ENCODE measurements at regions not wholly inside any gene's neighbourhood (a gene's known extent, or its start where the extent isn't known, plus 50 kb on each side); places are given as distances from the start of the nearest gene placed in this dataset.

GRCh38 chr2:239894276-239894675 lies 130.9 kb downstream of the NDUFA10 start:
- no peak overlapping the region for H3K4me3 ChIP-seq (ENCODE audit: low read length)
- no peaks in the 10 kb centered on the region for H3K9me3 ChIP-seq (ENCODE audit: insufficient read depth, low read depth, low read length)
- H3K4me1 ChIP-seq (ENCODE audit: insufficient read depth, low read length) = peaks cover 5% of the 10 kb centered on the region; the same call in 1 of the 2 replicates
- H3K36me3 ChIP-seq (ENCODE audit: insufficient read depth, low read depth, low read length) = no peaks in the 10 kb centered on the region
- no peak overlapping the region for H3K9ac ChIP-seq (ENCODE audit: low read depth, low read length)
- no peaks in the 10 kb centered on the region for H3K27me3 ChIP-seq (ENCODE audit: insufficient read depth, low read length)
- H3K27ac ChIP-seq (ENCODE audit: low read length) = no peak overlapping the region

GRCh38 chr2:239893236-239893515 lies 132.0 kb downstream of the NDUFA10 start:
- H3K4me1 ChIP-seq (ENCODE audit: insufficient read depth, low read length) = peaks cover 5% of the 10 kb centered on the region; the same call in 1 of the 2 replicates
- no peak overlapping the region for H3K4me3 ChIP-seq (ENCODE audit: low read length)
- no peaks in the 10 kb centered on the region for H3K36me3 ChIP-seq (ENCODE audit: insufficient read depth, low read depth, low read length)
- no peak overlapping the region for H3K27ac ChIP-seq (ENCODE audit: low read length)
- no peaks in the 10 kb centered on the region for H3K9me3 ChIP-seq (ENCODE audit: insufficient read depth, low read depth, low read length)
- no peaks in the 10 kb centered on the region for H3K27me3 ChIP-seq (ENCODE audit: insufficient read depth, low read length)
- no peak overlapping the region for H3K9ac ChIP-seq (ENCODE audit: low read depth, low read length)

GRCh38 chr2:239892441-239893235 lies 132.5 kb downstream of the NDUFA10 start:
- Histone ChIP-seq H3K4me3 (ENCODE audit: low read length) (no peak overlapping the region), H3K4me1 (ENCODE audit: insufficient read depth, low read length) (peaks cover 5% of the 10 kb centered on the region; the same call in 1 of the 2 replicates), H3K27me3 (ENCODE audit: insufficient read depth, low read length) (no peaks in the 10 kb centered on the region), H3K9me3 (ENCODE audit: insufficient read depth, low read depth, low read length) (no peaks in the 10 kb centered on the region), H3K9ac (ENCODE audit: low read depth, low read length) (no peak overlapping the region), H3K36me3 (ENCODE audit: insufficient read depth, low read depth, low read length) (no peaks in the 10 kb centered on the region), H3K27ac (ENCODE audit: low read length) (no peak overlapping the region)

- Histone ChIP-seq H3K27me3 (ENCODE audit: insufficient read depth, low read length) (no peaks in the 10 kb centered on the region), H3K4me3 (ENCODE audit: low read length) (no peak overlapping the region), H3K9me3 (ENCODE audit: insufficient read depth, low read depth, low read length) (no peaks in the 10 kb centered on the region), H3K9ac (ENCODE audit: low read depth, low read length) (no peak overlapping the region), H3K27ac (ENCODE audit: low read length) (no peak overlapping the region), H3K4me1 (ENCODE audit: insufficient read depth, low read length) (peaks cover 3% of the 10 kb centered on the region; the same call in 1 of the 2 replicates), H3K36me3 (ENCODE audit: insufficient read depth, low read depth, low read length) (no peaks in the 10 kb centered on the region)
Measured at GRCh38 chr2:239891698-239892097, 133.4 kb downstream of the NDUFA10 start.

- Histone ChIP-seq H3K4me1 (ENCODE audit: insufficient read depth, low read length) (no peaks in the 10 kb centered on the region), H3K27ac (ENCODE audit: low read length) (no peak overlapping the region), H3K9ac (ENCODE audit: low read depth, low read length) (no peak overlapping the region), H3K36me3 (ENCODE audit: insufficient read depth, low read depth, low read length) (no peaks in the 10 kb centered on the region), H3K4me3 (ENCODE audit: low read length) (no peak overlapping the region), H3K9me3 (ENCODE audit: insufficient read depth, low read depth, low read length) (peaks cover 2% of the 10 kb centered on the region; the same call in 1 of the 2 replicates), H3K27me3 (ENCODE audit: insufficient read depth, low read length) (no peaks in the 10 kb centered on the region)
Measured at GRCh38 chr2:239890206-239890746, 134.9 kb downstream of the NDUFA10 start.

GRCh38 chr2:239889641-239890121 lies 135.5 kb downstream of the NDUFA10 start:
- no peak overlapping the region for H3K27ac ChIP-seq (ENCODE audit: low read length)
- no peak overlapping the region for H3K4me3 ChIP-seq (ENCODE audit: low read length)
- no peaks in the 10 kb centered on the region for H3K36me3 ChIP-seq (ENCODE audit: insufficient read depth, low read depth, low read length)
- no peaks in the 10 kb centered on the region for H3K27me3 ChIP-seq (ENCODE audit: insufficient read depth, low read length)
- H3K9ac ChIP-seq (ENCODE audit: low read depth, low read length) = no peak overlapping the region
- peaks cover 8% of the 10 kb centered on the region; the same call in 1 of the 2 replicates for H3K9me3 ChIP-seq (ENCODE audit: insufficient read depth, low read depth, low read length)
- no peaks in the 10 kb centered on the region for H3K4me1 ChIP-seq (ENCODE audit: insufficient read depth, low read length)

- H3K9ac ChIP-seq (ENCODE audit: low read depth, low read length) = no peak overlapping the region
- no peaks in the 10 kb centered on the region for H3K27me3 ChIP-seq (ENCODE audit: insufficient read depth, low read length)
- no peak overlapping the region for H3K27ac ChIP-seq (ENCODE audit: low read length)
- no peaks in the 10 kb centered on the region for H3K4me1 ChIP-seq (ENCODE audit: insufficient read depth, low read length)
- H3K36me3 ChIP-seq (ENCODE audit: insufficient read depth, low read depth, low read length) = no peaks in the 10 kb centered on the region
- H3K9me3 ChIP-seq (ENCODE audit: insufficient read depth, low read depth, low read length) = peaks cover 18% of the 10 kb centered on the region; the same call in 1 of the 2 replicates
- no peak overlapping the region for H3K4me3 ChIP-seq (ENCODE audit: low read length)
Measured at GRCh38 chr2:239887604-239888003, 137.5 kb downstream of the NDUFA10 start.

GRCh38 chr2:239886781-239887180 lies 138.4 kb downstream of the NDUFA10 start:
- H3K36me3 ChIP-seq (ENCODE audit: insufficient read depth, low read depth, low read length) = no peaks in the 10 kb centered on the region
- H3K27me3 ChIP-seq (ENCODE audit: insufficient read depth, low read length) = no peaks in the 10 kb centered on the region
- no peaks in the 10 kb centered on the region for H3K4me1 ChIP-seq (ENCODE audit: insufficient read depth, low read length)
- H3K9me3 ChIP-seq (ENCODE audit: insufficient read depth, low read depth, low read length) = peaks cover 18% of the 10 kb centered on the region; the same call in 1 of the 2 replicates
- no peak overlapping the region for H3K27ac ChIP-seq (ENCODE audit: low read length)
- no peak overlapping the region for H3K9ac ChIP-seq (ENCODE audit: low read depth, low read length)
- no peak overlapping the region for H3K4me3 ChIP-seq (ENCODE audit: low read length)

GRCh38 chr2:239884875-239885274 lies 140.3 kb downstream of the NDUFA10 start:
- Histone ChIP-seq H3K36me3 (ENCODE audit: insufficient read depth, low read depth, low read length) (no peaks in the 10 kb centered on the region), H3K27ac (ENCODE audit: low read length) (no peak overlapping the region), H3K27me3 (ENCODE audit: insufficient read depth, low read length) (no peaks in the 10 kb centered on the region), H3K4me1 (ENCODE audit: insufficient read depth, low read length) (no peaks in the 10 kb centered on the region), H3K9me3 (ENCODE audit: insufficient read depth, low read depth, low read length) (peaks cover 18% of the 10 kb centered on the region; the same call in 1 of the 2 replicates), H3K9ac (ENCODE audit: low read depth, low read length) (no peak overlapping the region), H3K4me3 (ENCODE audit: low read length) (no peak overlapping the region)

- Histone ChIP-seq H3K4me1 (ENCODE audit: insufficient read depth, low read length) (no peaks in the 10 kb centered on the region), H3K9ac (ENCODE audit: low read depth, low read length) (no peak overlapping the region), H3K36me3 (ENCODE audit: insufficient read depth, low read depth, low read length) (no peaks in the 10 kb centered on the region), H3K4me3 (ENCODE audit: low read length) (no peak overlapping the region), H3K9me3 (ENCODE audit: insufficient read depth, low read depth, low read length) (peaks cover 18% of the 10 kb centered on the region; the same call in 1 of the 2 replicates), H3K27me3 (ENCODE audit: insufficient read depth, low read length) (no peaks in the 10 kb centered on the region), H3K27ac (ENCODE audit: low read length) (no peak overlapping the region)
Measured at GRCh38 chr2:239884051-239884405, 141.1 kb downstream of the NDUFA10 start.

GRCh38 chr2:239883326-239884050 lies 141.7 kb downstream of the NDUFA10 start:
- H3K27me3 ChIP-seq (ENCODE audit: insufficient read depth, low read length) = no peaks in the 10 kb centered on the region
- H3K27ac ChIP-seq (ENCODE audit: low read length) = no peak overlapping the region

More at GRCh38 chr2:239883326-239884050, 141.7 kb downstream of the NDUFA10 start:
- H3K36me3 ChIP-seq (ENCODE audit: insufficient read depth, low read depth, low read length) = no peaks in the 10 kb centered on the region
- no peak overlapping the region for H3K4me3 ChIP-seq (ENCODE audit: low read length)
- peaks cover 18% of the 10 kb centered on the region; the same call in 1 of the 2 replicates for H3K9me3 ChIP-seq (ENCODE audit: insufficient read depth, low read depth, low read length)
- no peak overlapping the region for H3K9ac ChIP-seq (ENCODE audit: low read depth, low read length)
- no peaks in the 10 kb centered on the region for H3K4me1 ChIP-seq (ENCODE audit: insufficient read depth, low read length)

Data from iPS-20b (cell line).